ENCODE measurements at regions not wholly inside any gene's neighbourhood (a gene's known extent, or its start where the extent isn't known, plus 50 kb on each side); places are given as distances from the start of the nearest gene placed in this dataset.

DNA sequence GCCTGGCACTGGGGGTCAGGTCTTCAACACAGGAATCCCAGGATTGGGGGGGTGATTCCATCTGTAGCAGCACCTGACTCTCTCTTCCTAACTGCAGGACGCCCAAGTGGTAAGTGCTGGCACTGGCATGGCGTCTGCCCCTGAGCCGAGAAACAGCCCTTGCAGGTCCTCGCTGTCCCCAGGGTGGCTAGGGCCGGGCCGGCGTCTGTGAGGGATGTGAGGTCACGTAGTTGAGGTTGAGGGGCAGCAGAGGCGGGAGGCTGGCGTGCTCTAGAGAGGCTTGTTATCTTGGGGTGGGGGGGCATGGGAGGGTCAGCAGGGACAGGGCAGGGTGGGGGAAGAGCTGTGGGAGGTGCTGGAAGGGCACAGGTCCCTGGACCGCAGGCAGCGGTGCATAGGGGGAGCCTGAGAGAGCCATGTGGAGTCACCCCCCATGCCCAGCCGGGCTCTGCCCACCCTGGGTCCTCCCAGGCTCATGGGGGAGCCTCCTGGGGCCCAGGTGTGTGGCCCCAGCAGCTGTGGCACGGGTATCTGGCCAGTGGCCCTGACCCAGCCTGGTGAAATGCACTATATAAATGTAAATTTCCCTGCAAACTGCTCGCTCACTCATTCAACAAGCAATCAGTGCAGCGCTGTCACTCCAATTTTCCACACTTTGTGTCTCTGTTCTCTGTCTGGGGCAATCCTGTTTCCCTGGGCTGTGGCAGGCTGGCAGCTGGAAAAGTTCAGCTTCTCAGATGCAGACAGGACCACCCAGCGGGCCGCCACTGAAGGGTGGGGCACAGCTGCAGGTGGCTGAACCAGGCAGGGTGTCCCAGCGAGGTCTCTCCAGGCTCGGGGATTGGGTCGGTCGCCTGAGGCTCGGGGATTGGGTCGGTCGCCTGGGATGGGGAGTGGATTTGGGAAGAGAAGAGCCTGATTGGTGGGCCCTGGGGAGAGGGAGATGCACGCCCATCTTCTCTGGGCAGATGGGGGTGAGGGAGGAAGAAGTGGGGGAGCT is 102.2 kb upstream of the NKX1-1 start:
- no peak for DNase-seq

GRCh38 chr4:1506956-1507721 is 100.9 kb upstream of the NKX1-1 start:
- no peak for DNase-seq

DNA sequence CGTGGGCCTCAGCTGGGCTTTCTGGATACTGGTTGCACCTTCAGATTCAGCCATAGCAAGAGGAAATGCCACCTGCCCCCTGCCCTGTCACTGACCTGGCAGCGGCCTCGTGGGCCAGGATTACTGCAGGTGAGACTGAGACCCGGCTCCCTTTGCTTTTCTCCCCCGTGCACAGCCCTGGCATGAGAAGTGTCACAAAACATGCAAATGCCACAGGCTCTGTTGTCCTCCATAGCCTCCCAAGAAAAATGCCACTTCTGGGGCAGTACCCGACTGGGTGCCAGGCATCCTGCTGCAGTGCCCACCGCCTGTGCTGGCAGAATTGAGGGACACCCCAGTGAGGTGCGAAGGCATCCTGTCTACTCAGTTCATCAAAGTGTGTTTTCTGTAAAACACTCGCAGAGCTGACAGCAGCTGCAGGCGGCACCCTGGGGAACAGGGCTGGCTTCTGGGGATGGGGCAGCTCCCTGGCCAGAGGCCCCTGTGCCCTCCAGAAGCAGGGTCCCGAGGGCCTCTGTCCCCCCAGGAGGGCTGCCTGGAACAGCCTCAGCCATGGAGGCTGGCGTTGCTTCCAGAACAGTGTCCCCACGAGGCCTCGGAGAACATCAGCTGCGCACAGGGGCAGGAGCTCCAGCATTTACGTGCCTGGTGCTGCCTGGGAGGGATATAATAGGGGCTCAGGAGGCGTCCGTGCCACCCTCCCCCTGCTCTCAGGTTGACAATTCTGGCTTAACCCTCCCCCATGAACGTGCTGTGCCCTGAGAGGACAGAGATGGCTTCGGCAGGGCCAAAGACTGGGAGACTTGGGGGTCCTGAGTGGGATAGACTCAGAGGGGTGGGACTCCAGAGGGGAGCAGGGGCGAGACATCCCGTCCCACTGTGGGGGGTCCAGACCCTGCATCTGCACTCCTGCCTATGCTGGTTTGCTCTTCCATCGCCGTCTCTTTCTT is 99.5 kb upstream of the NKX1-1 start:
- DNase-seq = no peak

DNA sequence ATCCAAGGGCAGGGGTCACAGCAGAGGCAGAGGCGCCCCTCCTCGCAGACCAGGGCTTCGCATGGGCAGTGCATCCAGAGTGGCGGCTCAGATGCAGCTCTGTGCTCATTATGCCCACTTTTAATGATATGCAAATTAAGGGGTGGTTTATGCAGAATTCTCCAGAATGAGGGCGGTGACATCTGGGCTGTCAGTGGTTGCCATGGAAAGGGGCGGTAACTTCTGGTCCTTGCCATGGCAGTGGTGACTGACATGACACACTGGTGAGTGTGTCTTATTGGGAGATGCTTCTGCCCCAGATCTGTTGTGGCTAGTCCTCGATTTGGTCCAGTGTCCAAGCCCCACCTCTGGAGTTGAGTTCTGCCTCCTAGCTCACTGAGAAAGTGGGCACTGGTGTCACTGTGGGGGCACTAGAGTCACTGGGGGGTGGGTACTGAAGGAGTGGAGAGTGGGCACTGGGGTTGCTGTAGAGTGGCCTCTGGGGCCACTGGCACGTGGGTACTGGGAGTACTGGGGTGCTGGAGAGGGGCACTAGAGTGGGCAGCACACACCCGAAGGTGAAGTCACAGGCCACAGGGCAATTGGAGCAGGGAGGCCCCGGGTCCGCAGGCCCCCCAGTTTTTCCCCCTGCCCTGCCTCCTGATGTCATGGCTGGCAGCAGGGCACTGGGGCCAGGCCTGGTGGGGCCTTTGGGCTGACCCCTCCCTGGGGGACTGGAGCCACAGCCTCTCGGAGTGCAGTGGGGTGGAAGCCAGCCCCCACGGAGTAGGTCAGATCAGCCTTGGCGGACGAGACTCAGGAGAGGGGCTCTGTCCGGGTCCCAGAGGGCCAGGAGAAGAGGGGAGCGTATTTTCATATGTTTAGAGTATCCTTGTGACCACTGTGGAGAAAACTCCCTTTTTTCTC is 98.6 kb upstream of the NKX1-1 start:
- no peak for DNase-seq

- DNase-seq = no peak
Observed at GRCh38 chr4:1503583-1504471, 97.6 kb upstream of the NKX1-1 start.

- no peak for DNase-seq
Observed at GRCh38 chr4:1502976-1503375, 96.7 kb upstream of the NKX1-1 start.

GRCh38 chr4:1502501-1502886 is 96.3 kb upstream of the NKX1-1 start:
- no peak for DNase-seq

DNA sequence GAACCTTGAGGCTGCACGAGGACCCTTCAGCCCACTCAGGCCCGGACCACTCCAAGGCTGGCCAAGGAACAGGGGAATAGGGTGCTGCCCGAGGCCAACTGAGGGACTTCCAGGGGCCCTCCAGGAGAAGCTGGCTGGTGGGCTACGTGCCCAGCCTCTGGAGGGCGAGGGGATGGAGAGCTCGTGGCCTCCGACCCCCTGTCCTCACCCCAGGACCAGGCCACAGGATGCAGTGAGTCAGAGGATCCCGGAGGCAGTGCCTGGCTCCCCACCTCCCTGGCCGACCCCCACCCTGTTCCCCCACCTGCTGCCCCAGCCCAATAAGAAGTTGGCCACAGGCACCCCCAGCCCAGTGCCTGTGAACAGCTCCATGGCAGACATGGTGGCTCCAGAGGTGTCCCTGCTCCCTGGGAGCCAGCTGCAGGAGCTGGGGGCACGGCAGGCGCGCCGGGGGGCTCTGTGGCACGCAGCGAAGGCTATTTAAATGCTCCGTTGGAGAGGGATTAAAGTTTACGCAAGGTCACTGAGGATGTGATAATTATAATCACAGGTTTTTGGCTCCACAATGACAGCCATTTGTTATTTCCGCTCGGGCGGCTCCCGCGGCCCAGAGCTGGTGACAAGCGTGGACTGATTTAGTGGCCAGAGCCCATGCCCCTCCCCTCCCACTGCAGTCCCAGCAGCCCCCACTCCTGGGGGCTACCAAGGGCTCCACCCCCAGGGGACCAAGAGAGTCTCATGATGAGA is 95.7 kb upstream of the NKX1-1 start:
- no peak for DNase-seq

DNA sequence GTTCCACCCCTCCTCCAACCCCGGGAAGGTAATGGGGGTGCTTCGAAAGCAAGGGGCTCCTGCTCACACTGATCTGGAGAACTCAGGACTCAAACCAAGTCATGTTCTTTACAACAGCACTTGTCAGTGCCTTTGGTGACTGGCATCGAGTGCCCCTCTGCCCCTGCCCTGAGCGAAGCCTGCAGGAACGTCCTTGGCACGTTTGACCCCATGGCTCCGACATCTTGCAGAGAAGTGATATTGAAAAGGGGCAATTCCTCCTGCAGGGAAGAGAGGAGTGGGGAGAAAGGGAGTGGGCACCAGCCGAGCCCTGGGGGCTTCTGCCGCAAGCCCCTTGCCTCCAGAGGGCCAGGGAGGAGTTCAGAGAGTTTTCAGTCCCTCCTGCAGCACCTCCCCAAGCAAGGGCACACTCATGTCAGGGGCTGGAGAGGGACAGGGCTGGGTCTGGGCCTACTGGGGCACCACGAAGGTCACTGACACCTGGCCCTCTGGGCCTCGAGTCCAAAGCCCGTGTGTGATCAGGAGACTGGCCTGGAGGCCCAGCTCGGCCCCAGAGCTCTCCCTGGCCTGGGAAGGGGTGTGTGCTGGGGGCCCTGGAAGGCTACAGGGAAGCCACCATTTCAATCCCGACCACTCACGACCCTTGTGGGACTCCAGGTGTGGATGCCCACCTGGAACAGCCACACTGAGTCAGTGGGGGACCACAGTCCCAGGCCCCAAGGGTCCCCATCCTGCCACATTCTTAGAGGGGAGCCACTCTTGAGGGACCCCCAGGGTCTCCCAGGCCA is 94.9 kb upstream of the NKX1-1 start:
- DNase-seq = no peak

GRCh38 chr4:1500231-1500965 is 94.2 kb upstream of the NKX1-1 start:
- no peak for DNase-seq

DNA sequence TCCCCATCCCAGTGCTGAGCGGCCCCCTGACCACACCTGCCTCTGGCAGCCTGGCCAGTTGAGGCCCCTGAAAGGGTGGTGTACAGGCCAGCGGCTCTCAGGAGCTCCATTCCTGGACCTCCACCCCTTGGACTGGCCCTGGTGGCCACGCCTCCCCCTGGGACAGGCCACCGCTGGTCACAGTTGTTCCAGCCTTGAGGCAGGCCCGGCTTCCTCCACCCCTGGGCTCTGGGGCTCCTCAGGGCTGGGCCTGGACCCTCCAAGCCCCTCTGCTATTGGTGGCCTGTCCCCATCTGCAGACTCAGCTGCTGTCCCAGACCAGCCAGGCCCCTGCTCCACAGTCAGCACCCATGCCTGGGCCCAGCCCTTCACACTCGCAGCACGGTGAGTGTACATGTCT is 93.2 kb upstream of the NKX1-1 start:
- DNase-seq = no peak

DNA sequence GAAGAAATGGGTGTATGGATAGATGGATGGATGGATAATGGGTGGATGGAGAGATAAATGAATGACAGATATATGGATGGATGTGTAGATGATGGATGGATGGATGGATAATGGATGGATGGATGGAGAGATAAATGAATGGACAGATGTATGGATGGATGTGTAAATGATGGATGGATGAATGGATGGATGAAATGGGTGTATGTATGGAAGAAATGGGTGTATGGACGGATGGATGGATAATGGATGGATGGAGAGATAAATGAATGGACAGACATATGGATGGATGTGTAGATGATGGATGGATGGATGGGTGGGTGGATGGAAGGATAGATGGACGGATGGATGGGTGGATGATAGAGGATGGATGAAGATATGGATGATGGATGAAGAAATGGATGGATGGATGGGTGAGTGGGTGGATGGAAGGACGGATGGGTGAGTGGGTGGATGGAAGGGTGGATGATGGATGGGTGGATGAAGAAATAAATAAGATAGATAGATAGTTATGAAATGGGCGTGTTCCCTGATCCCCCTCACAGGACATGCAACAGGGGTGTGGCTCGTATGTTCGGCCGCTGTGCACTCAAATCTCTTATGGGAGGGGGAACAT is 91.1 kb upstream of the NKX1-1 start:
- no peak for DNase-seq

- DNase-seq = no peak
Observed at GRCh38 chr4:1496116-1496642, 89.9 kb upstream of the NKX1-1 start.

GRCh38 chr4:1495416-1496115 is 89.3 kb upstream of the NKX1-1 start:
- no peak for DNase-seq

GRCh38 chr4:1494416-1495315 is 88.4 kb upstream of the NKX1-1 start:
- no peak for DNase-seq
